MCF 10A (cell line): ENCODE measurements at regions not wholly inside any gene's neighbourhood (a gene's known extent, or its start where the extent isn't known, plus 50 kb on each side); places are given as distances from the start of the nearest gene placed in this dataset.
"Not testable (repeated sequence)": the region's sequence is repeated elsewhere in the genome, so short reads cannot be mapped to it uniquely, and the experiment has no call there.

Source experiments
- BruUV-seq: library from RNA; stranded (reverse); fragments of 400-500 nt; replicated peaks from 2 replicates; lab custom pipeline; 2021; lab: Mats Ljungman, UMichigan
- CTCF ChIA-PET: fragments of 300-600 bp; sonication (Branson Sonifier 250); formaldehyde crosslinking; extraction: SDS; loops from one replicate; lab custom pipeline; 2021; ENCODE audit warnings: antibody characterized with exemption, inconsistent platforms; lab: Yijun Ruan, JAX
- POLR2A ChIA-PET: fragments of 300-600, 350-650 bp; sonication (Branson Sonifier 250); formaldehyde crosslinking; extraction: SDS; loops from one replicate; lab custom pipeline; 2020; ENCODE audit warnings: antibody characterized with exemption, inconsistent platforms; lab: Yijun Ruan, JAX
- DNase-seq: peaks from one replicate; pipeline ENCODE4 v3.0.0-alpha.2; 2018; ENCODE audit not compliant: unreplicated experiment
- H3K27ac Mint-ChIP-seq: one replicate; pipeline ENCODE4 v1.8.0; 2022; ENCODE audit warnings: mild to moderate bottlenecking, low read depth, mixed read lengths; ENCODE audit not compliant: unreplicated experiment
- H3K27me3 Mint-ChIP-seq: one replicate; pipeline ENCODE4 v1.8.0; 2022; ENCODE audit warnings: mixed read lengths; ENCODE audit not compliant: insufficient read depth, unreplicated experiment
- H3K36me3 Mint-ChIP-seq: one replicate; pipeline ENCODE4 v1.8.0; 2022; ENCODE audit warnings: mild to moderate bottlenecking, moderate library complexity, mixed read lengths; ENCODE audit not compliant: insufficient read depth, unreplicated experiment
- H3K4me1 Mint-ChIP-seq: one replicate; pipeline ENCODE4 v1.8.0; 2022; ENCODE audit warnings: mixed read lengths; ENCODE audit not compliant: insufficient read depth, unreplicated experiment
- H3K4me3 Mint-ChIP-seq: one replicate; pipeline ENCODE4 v1.8.0; 2022; ENCODE audit warnings: mild to moderate bottlenecking, moderate library complexity, mixed read lengths; ENCODE audit not compliant: unreplicated experiment
- H3K9me3 Mint-ChIP-seq: one replicate; pipeline ENCODE4 v1.8.0; 2022; ENCODE audit warnings: mixed read lengths; ENCODE audit not compliant: unreplicated experiment
- intact Hi-C: fragments of 100-400 bp; cut with micrococcal nuclease; formaldehyde crosslinking; loops from 2 replicates; pipeline ENCODE4 v1.14.1; 2022
- TF ChIP-seq, protein P1 (sequence below): fragments of 200-600 bp; IDR thresholded peaks from one replicate; pipeline ENCODE4 v1.8.0; 2022; ENCODE audit warnings: antibody characterized with exemption, mild to moderate bottlenecking; ENCODE audit not compliant: unreplicated experiment

DNA sequence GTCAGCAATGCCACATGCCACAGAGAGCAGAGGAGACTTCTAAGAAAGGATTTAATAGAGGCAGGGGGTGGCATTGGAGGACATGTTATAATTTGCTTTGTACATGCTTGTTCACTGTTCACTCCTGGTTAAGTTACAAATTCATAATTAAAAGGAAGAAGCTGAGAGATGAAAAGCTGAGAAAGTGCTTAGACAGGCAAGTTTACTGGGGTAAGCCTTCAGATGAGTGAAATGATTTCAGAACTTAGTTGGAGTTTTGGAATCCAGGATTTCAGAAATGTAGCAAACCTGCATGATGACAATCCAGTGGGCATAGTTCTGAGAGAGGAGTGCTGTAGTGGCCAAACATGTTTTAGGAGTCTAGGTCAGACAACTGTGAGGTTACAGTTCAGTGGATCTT, 67.3 kb upstream of the FBXO33 start:
- POLR2A ChIA-PET: no interaction called here
- H3K4me3 Mint-ChIP-seq: no peak overlapping the region
- intact Hi-C loops: no loop called here

DNA sequence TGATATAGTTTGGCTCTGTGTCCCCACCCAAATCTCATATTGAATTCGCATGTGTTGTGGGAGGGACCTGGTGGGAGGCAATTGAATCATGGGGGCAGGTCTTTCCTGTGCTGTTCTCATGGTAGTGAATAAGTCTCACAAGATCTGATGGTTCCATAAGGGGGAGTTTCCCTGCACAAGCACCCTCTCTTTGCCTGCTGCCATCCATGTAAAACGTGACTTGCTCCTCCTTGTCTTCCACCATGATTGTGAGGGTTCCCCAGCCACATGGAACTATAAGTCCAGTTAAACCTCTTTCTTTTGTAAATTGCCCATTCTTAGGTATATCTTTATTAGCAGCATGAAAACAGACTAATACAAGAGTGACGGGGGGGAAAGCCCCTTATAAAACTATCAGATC, 65.4 kb upstream of the FBXO33 start:
- CTCF ChIA-PET: interaction anchor here (1.2 kb wide), 1 partner anchor 9 kb away, joined by 5 read pairs; no protein-coding TSS in a partner anchor
- BruUV-seq, H3K27ac Mint-ChIP-seq, H3K9me3 Mint-ChIP-seq, H3K4me3 Mint-ChIP-seq, H3K36me3 Mint-ChIP-seq, H3K4me1 Mint-ChIP-seq, intact Hi-C loops, DNase-seq: not testable (repeated sequence)
- POLR2A ChIA-PET: interaction anchor here (0.7 kb wide), 1 partner anchor 17 kb away, joined by 3 read pairs; no protein-coding TSS in a partner anchor
- H3K27me3 Mint-ChIP-seq: peaks cover 11% of the 10 kb centered on the region

More for the DNA sequence above, 67.3 kb upstream of the FBXO33 start:
- CTCF ChIA-PET: interaction anchor here (1.1 kb wide), 1 partner anchor 40 kb away, joined by 3 read pairs; no protein-coding TSS in a partner anchor
- H3K9me3 Mint-ChIP-seq: peaks cover 8% of the 10 kb centered on the region
- no peak for DNase-seq
- H3K27ac Mint-ChIP-seq: no peak overlapping the region
- BruUV-seq: no TSS peak
- no peaks in the 10 kb centered on the region for H3K4me1 Mint-ChIP-seq
- H3K27me3 Mint-ChIP-seq: peaks cover 21% of the 10 kb centered on the region
- TF ChIP-seq, protein P1, sequence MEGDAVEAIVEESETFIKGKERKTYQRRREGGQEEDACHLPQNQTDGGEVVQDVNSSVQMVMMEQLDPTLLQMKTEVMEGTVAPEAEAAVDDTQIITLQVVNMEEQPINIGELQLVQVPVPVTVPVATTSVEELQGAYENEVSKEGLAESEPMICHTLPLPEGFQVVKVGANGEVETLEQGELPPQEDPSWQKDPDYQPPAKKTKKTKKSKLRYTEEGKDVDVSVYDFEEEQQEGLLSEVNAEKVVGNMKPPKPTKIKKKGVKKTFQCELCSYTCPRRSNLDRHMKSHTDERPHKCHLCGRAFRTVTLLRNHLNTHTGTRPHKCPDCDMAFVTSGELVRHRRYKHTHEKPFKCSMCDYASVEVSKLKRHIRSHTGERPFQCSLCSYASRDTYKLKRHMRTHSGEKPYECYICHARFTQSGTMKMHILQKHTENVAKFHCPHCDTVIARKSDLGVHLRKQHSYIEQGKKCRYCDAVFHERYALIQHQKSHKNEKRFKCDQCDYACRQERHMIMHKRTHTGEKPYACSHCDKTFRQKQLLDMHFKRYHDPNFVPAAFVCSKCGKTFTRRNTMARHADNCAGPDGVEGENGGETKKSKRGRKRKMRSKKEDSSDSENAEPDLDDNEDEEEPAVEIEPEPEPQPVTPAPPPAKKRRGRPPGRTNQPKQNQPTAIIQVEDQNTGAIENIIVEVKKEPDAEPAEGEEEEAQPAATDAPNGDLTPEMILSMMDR: no peak
- no peaks in the 10 kb centered on the region for H3K36me3 Mint-ChIP-seq

DNA sequence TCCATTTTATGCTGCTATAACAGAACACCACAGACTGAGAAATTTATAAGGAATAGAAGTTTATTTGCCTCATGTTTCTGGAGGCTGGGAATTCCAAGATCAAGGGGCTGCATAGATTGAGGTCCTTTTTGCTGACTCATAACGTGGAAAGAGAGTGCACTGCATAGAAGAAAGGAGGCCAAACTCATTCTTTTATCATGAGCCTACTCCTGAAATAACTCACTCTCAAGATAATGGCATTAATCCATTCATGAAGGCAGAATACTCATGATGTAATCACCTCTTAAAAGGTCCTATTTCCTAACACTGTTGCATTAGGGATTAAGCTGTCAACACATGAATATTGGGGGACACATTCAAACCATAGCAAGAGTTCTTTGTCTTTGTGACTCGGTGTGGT, 60.0 kb upstream of the FBXO33 start:
- BruUV-seq: no TSS peak
- H3K4me3 Mint-ChIP-seq: no peak overlapping the region
- TF ChIP-seq, protein P1: no peak
- CTCF ChIA-PET: no interaction called here
- H3K27me3 Mint-ChIP-seq: peaks cover 20% of the 10 kb centered on the region
- intact Hi-C loops: no loop called here
- peaks cover 12% of the 10 kb centered on the region for H3K4me1 Mint-ChIP-seq
- no peaks in the 10 kb centered on the region for H3K9me3 Mint-ChIP-seq
- H3K27ac Mint-ChIP-seq: no peak overlapping the region
- peak; percentile 25 for DNase-seq
- POLR2A ChIA-PET: no interaction called here
- H3K36me3 Mint-ChIP-seq: no peaks in the 10 kb centered on the region

DNA sequence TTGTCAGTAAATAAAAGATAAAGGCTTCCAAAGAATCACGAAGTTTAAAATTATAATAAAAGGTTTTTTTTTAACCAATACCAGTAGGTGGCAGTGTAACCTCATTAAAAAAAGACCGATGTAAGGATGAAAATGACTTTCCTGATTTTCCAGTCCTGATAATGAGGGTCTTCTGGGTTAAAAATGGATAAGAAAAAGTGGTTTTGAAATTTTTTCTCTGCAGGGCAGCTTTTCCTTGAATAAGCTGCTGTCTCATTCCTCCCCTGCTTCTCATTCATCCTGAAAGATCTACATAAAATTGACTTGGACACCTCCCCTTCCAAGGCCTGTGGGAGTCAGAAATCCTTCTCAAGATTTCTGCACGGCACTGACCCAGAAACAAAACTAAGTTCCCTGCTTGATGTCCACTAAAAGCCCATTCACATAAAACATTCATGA, 58.9 kb upstream of the FBXO33 start:
- Mint-ChIP-seq H3K27ac (no peak overlapping the region), H3K27me3 (peaks cover 20% of the 10 kb centered on the region), H3K9me3 (no peaks in the 10 kb centered on the region), H3K4me3 (no peak overlapping the region), H3K4me1 (peaks cover 12% of the 10 kb centered on the region), H3K36me3 (no peaks in the 10 kb centered on the region)
- intact Hi-C loops: loop anchor here (2.0 kb wide), 1 partner anchor 498 kb away; no protein-coding TSS in a partner anchor
- peak; percentile 38 for DNase-seq
- TF ChIP-seq, protein P1: peak; percentile 32
- CTCF ChIA-PET: interaction anchor here (0.6 to 1.0 kb wide), 7 partner anchors 10 to 668 kb away, joined by 3 to 8 read pairs (median 4); no protein-coding TSS in a partner anchor
- POLR2A ChIA-PET: no interaction called here
- BruUV-seq: no TSS peak
